ENCODE measurements at regions not wholly inside any gene's neighbourhood (a gene's known extent, or its start where the extent isn't known, plus 50 kb on each side); places are given as distances from the start of the nearest gene placed in this dataset.

DNA sequence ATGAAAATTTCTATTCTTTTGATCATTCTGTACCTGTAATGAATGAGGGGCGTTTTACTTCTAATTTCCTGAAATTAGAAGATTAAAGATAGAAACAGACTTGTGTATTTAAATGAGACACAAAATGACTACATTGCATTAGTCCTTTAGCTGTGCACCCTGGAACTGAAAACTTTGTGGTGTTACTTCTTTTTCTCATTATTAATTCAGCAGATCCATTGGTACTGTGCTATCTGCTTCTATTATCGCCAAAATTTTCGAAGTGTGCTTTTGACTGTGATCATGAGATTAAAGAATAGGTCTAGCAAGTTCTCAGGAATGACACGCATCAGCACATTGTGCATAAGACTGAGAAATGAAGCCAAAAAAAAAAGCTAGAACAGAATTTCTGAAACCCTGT, 1938.9 kb upstream of the TENM3 start:
- DNase-seq (ENCODE audit: low read depth), result no peak
- H3K4me3 ChIP-seq (ENCODE audit: low read length), result no peak overlapping the region
- TF ChIP-seq, protein P1, sequence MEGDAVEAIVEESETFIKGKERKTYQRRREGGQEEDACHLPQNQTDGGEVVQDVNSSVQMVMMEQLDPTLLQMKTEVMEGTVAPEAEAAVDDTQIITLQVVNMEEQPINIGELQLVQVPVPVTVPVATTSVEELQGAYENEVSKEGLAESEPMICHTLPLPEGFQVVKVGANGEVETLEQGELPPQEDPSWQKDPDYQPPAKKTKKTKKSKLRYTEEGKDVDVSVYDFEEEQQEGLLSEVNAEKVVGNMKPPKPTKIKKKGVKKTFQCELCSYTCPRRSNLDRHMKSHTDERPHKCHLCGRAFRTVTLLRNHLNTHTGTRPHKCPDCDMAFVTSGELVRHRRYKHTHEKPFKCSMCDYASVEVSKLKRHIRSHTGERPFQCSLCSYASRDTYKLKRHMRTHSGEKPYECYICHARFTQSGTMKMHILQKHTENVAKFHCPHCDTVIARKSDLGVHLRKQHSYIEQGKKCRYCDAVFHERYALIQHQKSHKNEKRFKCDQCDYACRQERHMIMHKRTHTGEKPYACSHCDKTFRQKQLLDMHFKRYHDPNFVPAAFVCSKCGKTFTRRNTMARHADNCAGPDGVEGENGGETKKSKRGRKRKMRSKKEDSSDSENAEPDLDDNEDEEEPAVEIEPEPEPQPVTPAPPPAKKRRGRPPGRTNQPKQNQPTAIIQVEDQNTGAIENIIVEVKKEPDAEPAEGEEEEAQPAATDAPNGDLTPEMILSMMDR (conservative IDR thresholded peaks at IDR 0.05; ENCODE audit: low read length), result no peak

DNA sequence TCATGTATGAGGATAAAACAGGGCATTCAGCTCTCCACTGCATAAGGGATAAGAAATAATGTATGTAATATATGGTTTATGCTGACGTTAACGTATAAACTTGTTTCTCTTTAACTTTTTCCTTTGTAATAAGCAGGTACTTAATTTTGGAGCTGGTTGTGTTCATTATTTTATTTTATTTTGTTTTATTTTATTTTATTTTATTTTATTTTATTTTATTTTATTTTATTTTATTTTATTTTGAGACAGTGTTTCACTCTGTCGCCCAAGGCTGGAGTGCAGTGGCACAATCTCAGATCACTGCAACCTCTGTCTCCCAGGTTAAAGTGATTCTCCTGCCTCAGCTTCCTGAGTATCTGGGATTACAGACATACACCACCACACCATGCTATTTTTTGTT, 1932.6 kb upstream of the TENM3 start:
- TF ChIP-seq, protein P1 (conservative IDR thresholded peaks at IDR 0.05; ENCODE audit: low read length), result no peak
- H3K4me3 ChIP-seq (ENCODE audit: low read length), result no peak overlapping the region
- no peak for DNase-seq (ENCODE audit: low read depth)

DNA sequence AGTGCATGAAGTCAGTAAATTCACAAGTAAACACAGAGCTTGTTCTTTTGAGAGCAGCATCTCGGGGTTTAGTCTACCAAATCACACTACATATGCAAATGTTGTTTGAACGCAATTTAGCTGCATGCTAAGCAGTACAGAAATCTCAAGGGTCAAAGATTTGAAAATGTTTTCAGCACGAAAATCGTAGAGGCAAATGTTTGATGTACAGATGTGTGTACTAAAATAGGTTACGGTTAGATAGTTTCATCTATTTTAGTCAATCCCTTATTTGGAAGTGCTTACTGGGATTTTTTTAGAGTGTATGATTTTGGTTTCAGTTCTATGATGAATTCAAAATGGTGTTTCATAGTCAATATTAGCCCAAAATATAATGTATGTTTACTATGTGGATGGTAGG, 1928.2 kb upstream of the TENM3 start:
- DNase-seq (ENCODE audit: low read depth), result no peak
- TF ChIP-seq, protein P1 (conservative IDR thresholded peaks at IDR 0.05; ENCODE audit: low read length), result no peak
- H3K4me3 ChIP-seq (ENCODE audit: low read length), result no peak overlapping the region

DNA sequence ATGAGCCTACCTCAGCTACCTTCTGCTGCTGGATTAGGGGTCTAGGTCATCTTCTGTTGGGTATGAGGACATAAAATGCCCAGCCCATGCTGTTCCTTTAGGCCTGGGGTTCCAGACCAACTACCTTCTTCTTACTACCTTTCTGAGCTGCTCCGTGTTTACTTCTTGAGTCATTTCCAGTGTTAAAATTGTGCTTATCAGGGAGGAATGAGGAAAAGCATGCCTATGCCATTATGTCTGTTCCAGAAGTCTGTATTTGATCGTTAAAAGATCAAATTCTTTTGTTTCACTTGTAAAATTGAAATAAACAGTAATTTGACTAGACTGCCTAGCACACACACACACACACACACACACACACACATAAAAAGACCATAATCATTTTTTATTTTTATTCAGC, 1912.7 kb upstream of the TENM3 start:
- TF ChIP-seq, protein P1 (conservative IDR thresholded peaks at IDR 0.05; ENCODE audit: low read length), result no peak
- no peak for DNase-seq (ENCODE audit: low read depth)

DNA sequence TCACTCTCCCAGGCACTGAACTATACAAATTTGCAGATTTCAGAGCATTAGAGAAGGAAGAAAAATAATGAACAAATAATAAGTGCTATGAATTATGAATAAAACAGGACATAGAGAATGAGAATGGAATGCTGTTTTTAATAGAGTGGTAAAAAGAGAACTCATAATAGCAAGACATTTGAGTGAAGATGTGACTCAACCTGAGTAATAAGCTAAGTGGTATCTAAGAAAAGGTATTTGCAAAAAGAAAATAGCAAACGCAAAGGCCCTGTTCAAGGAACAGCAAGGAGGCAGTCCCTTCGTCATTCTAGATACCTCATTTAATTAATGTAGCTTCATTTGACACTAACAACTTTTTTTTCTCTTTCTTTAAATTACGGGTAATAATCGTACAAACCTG, 1910.0 kb upstream of the TENM3 start:
- DNase-seq (ENCODE audit: low read depth), result no peak
- TF ChIP-seq, protein P1 (conservative IDR thresholded peaks at IDR 0.05; ENCODE audit: low read length), result no peak
- no peak overlapping the region for H3K4me3 ChIP-seq (ENCODE audit: low read length)

More for the DNA sequence above, 1912.7 kb upstream of the TENM3 start:
- H3K4me3 ChIP-seq (ENCODE audit: low read length), result no peak overlapping the region

DNA sequence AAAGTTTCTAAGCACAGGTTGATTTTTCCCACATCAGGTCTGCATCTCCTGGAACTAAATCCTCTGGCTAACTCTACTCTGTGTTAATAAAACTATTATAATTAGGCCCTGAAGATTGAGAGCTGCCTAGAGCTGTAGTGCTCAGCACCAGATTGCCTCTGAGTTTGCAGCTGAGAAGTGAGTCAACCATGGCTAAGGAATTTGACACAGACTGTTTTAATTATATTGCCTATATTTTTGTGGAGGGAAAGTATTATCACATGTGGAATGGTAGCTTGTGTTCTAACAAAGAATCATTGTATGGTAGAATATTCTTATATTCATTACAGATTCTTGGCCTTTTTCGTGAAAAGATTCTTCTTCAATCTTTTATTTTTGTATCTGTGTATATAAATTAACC, 1907.6 kb upstream of the TENM3 start:
- DNase-seq (ENCODE audit: low read depth), result no peak
- H3K4me3 ChIP-seq (ENCODE audit: low read length), result no peak overlapping the region
- TF ChIP-seq, protein P1 (conservative IDR thresholded peaks at IDR 0.05; ENCODE audit: low read length), result no peak

DNA sequence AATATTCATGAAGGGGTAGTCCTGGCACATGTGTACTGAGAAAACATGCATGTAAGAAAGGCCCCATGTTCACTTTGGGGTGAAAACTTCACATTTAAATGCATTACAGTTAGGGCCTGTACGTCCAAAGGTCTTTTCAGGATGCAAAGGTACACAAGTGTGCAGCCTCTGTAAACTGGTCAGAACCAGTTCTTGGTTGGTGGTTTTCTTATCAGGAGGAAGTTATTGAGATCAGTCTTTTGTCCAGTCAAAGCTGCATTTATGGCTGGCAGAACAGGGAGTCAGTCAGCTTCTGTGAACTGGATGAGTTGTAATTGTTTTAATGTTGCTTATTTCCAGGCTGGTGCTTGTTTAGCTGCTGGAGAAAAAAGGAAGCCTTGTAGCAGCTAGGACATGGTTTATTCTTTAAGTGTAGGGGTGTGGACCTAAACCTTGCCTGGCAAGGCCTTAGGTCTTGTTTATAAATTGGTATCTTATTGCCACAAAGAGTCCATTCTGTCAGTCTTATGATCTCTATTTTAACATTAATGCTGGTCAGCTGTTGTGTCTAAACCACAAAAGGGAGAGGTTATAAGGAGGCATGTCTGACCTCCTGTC, 1906.6 kb upstream of the TENM3 start:
- H3K4me3 ChIP-seq (ENCODE audit: low read length), result no peak overlapping the region
- no peak for DNase-seq (ENCODE audit: low read depth)
- TF ChIP-seq, protein P1 (conservative IDR thresholded peaks at IDR 0.05; ENCODE audit: low read length), result no peak
